SK-N-SH treated with all-trans-retinoic acid at 6 μM for 48 hours (cell line): ENCODE measurements at regions not wholly inside any gene's neighbourhood (a gene's known extent, or its start where the extent isn't known, plus 50 kb on each side); places are given as distances from the start of the nearest gene placed in this dataset.

Experiments
- ARNTL ChIP-seq: fragments of 450-650 bp; formaldehyde crosslinking; IDR thresholded peaks from 2 replicates; pipeline ENCODE4 v1.5.0; 2020; ENCODE audit warnings: low read depth, mild to moderate bottlenecking, moderate library complexity, borderline replicate concordance
- GLIS3 ChIP-seq: fragments of 250-450 bp; sonication (Bioruptor Pico); IDR thresholded peaks from 2 replicates; pipeline ENCODE4 v1.5.0; 2020; ENCODE audit warnings: mild to moderate bottlenecking, moderate library complexity
- ISL1 ChIP-seq: fragments of 250-450 bp; sonication (Bioruptor Pico); IDR thresholded peaks from 2 replicates; pipeline ENCODE4 v2.1.2; 2022; ENCODE audit warnings: mild to moderate bottlenecking, moderate library complexity
- OSR1 ChIP-seq: fragments of 250-450 bp; sonication (Bioruptor Pico); IDR thresholded peaks from 2 replicates; pipeline ENCODE4 v1.8.0; 2022; ENCODE audit warnings: moderate library complexity, mild to moderate bottlenecking, inconsistent platforms
- RARB ChIP-seq: fragments of 250-450 bp; sonication (Bioruptor Pico); IDR thresholded peaks from 2 replicates; pipeline ENCODE4 v1.8.0; 2021; ENCODE audit warnings: mild to moderate bottlenecking, moderate library complexity
- ZC3H10 ChIP-seq: fragments of 250-450 bp; sonication (Bioruptor Pico); IDR thresholded peaks from 2 replicates; pipeline ENCODE4 v1.5.1; 2021; ENCODE audit warnings: mild to moderate bottlenecking, moderate library complexity
- ZFP30 ChIP-seq: fragments of 450-650 bp; formaldehyde crosslinking; IDR thresholded peaks from 2 replicates; pipeline ENCODE4 v1.5.0; 2022; ENCODE audit warnings: mild to moderate bottlenecking, moderate library complexity
- ZNF70 ChIP-seq: fragments of 450-650 bp; formaldehyde crosslinking; IDR thresholded peaks from 2 replicates; pipeline ENCODE4 v1.5.0; 2020; ENCODE audit warnings: mild to moderate bottlenecking, moderate library complexity

DNA sequence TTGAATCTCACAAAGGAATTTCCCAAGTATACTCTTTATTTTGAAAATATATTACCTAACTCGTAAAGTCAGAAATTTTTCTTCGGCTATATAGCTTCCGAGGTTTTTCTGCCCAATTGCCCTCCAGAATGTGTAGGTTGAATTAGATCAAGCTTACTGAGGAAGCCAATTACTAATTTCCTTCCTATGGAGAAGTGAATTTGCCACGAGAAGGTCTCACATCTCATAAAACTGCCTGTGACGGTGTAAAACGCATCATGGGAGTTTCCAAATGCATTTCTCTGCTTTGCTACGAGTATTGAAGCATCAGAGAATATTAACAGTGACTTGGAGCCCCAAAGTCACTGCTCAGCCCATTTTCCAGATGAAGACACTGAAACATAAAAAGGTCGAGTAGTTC, 262.3 kb downstream of the PTBP2 start:
- no peak for TF ChIP-seq ISL1 (CRISPR knock-in tag)
- no peak for TF ChIP-seq GLIS3 (CRISPR knock-in tag)
- no peak for TF ChIP-seq ARNTL (CRISPR knock-in tag)
- no peak for TF ChIP-seq ZFP30 (CRISPR knock-in tag)
- TF ChIP-seq ZNF70 (CRISPR knock-in tag), result no peak
- no peak for TF ChIP-seq RARB (CRISPR knock-in tag)
- no peak for TF ChIP-seq ZC3H10 (CRISPR knock-in tag)
- no peak for TF ChIP-seq OSR1 (CRISPR knock-in tag)
